ENCODE measurements at regions not wholly inside any gene's neighbourhood (a gene's known extent, or its start where the extent isn't known, plus 50 kb on each side); places are given as distances from the start of the nearest gene placed in this dataset.

GRCh38 chr9:129473523-129474244 lies 147.2 kb downstream of the C9orf50 start:
- DNase-seq (ENCODE audit: low read depth in 2 of 2) = no peak

- DNase-seq (ENCODE audit: low read depth in 2 of 2) = peak in 1 of 2 donors; percentile 55
These were observed 148.2 kb downstream of the C9orf50 start for GRCh38 chr9:129472651-129473102.

DNA sequence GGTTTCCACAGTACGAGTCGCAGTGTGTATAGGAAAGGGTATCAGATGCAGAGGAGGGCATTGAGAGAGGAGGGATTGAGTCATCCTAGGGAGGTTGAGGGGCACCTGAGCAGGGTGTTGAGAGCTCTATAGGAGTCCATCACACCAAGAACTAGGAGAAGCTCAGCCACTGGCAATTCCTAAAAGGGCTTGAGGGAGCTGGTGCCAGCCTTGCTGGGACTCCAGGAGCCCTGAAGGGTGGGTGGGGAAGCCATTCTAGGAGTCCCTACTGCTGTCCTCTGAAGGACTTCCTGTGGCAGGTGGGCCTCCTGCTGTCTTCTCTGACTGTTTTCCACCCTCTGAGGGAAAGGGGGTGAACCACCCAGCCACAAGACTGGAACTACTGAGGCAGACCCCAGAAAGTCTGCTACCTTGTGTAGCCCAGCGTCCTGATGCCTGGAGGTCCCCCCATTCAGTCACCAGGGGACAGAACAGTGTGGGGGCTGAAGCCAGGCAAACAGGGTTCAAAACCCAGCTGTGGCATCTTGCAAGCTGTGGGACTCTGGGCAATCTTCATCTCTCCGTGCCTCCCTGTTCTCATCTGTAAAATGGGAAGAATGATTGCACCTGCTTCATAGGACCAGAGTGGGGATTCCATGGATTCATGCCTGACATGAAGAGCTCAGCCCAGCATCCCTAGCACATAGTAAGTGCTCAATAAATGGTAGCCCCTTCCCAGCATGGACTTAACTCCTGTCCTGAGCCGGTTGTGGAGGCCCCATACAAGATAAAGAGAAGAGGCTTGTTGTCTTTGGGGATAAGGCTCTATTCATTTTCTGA lies 149.5 kb downstream of the C9orf50 start:
- DNase-seq (ENCODE audit: low read depth in 2 of 2) = no peak

GRCh38 chr9:129469988-129470316 lies 150.9 kb downstream of the C9orf50 start:
- no peak for DNase-seq (ENCODE audit: low read depth in 2 of 2)

- DNase-seq (ENCODE audit: low read depth in 2 of 2) = no peak
These were observed 151.5 kb downstream of the C9orf50 start for GRCh38 chr9:129469188-129469987.

- no peak for DNase-seq (ENCODE audit: low read depth in 2 of 2)
These were observed 152.9 kb downstream of the C9orf50 start for GRCh38 chr9:129467739-129468666.

- no peak for DNase-seq (ENCODE audit: low read depth in 2 of 2)
These were observed 153.8 kb downstream of the C9orf50 start for GRCh38 chr9:129467004-129467588.

DNA sequence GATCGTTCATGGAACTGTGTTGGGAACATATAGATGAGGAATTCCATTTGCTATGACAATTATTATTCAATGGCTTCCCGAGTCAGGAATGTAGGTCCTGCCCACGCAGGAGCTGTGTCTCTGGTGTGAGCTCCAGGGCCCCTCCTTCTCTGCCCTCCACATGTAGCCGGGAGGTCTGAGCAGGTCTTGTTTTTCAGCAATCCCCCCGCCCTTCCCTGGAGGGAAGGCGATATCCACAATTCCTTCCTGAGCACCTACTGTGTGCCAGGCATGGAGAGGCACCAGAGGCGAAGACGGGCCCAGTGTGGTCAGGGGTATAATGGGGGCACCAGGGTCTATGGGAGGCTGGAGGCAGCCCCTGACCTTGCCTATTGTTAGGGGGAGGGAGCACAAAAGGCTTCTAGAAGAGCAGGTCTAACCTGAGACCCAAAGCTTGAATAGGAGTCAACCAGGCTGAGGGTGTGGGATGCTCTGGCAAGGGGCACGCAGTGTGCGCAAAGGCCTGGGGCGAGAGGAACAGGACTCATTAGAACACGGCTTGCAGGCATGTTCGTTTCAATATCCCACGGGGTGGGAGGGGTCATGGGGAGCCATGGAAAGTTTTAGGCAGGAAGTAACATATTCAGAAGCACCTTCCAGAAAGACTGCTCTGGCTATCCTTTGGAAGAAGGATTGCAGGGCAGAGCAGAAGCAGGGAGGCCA lies 154.9 kb downstream of the C9orf50 start:
- no peak for DNase-seq (ENCODE audit: low read depth in 2 of 2)

- DNase-seq (ENCODE audit: low read depth in 2 of 2) = no peak
These were observed 155.7 kb downstream of the C9orf50 start for GRCh38 chr9:129464972-129465833.

GRCh38 chr9:129463994-129464393 lies 156.9 kb downstream of the C9orf50 start:
- no peak for DNase-seq (ENCODE audit: low read depth in 2 of 2)

- no peak for DNase-seq (ENCODE audit: low read depth in 2 of 2)
These were observed 157.4 kb downstream of the C9orf50 start for GRCh38 chr9:129463477-129463876.

GRCh38 chr9:129462360-129462759 lies 158.5 kb downstream of the C9orf50 start:
- DNase-seq (ENCODE audit: low read depth in 2 of 2) = no peak

DNA sequence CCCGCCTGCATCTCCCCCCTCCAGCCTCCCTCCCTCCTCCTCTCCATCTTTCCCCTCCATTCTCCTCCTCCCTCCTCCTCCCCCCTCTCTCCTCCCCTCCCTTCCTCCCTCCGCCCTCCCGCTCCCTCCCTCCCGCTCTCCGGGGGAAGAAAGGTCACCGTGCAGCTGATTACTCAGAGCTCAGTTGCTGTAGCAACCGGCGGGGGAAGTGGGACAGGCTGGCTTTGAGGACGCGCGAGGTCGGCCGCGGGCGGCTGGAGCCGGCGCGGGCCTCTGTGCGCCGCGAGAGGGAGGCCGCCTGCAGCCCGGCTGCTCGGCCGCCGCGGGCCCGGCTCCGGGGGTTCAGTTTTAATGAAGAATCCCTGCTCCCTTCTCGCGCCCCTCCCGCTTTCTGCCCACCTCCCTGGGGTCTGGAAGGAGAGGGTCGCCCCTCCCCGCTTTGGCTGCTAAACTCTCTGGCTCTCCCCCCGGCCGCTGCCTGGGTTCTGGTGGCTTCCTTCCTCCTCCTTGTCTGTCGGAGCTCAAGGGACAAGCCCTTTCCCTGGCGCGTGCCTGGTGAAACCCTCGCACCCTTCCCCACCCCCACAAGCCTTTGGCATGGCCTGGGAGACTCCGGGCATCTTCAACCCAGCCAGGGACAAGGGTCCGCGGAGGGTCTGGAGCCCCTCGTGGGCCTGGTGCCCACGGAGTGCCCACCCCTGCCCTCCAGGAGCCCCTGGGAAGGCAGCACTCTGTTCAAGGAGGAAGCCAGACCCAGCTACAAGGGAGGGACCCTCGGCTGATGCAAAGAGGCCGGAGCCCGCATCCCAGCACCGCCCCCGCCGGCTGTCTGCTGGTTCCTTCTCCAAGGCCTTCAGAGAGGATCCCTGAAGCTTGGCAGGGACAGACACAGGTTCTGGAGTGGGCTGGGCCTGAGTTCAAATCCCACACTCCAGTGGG lies 160.3 kb downstream of the C9orf50 start:
- peak; percentile 96 to 98 for DNase-seq (ENCODE audit: low read depth in 2 of 2)

DNA sequence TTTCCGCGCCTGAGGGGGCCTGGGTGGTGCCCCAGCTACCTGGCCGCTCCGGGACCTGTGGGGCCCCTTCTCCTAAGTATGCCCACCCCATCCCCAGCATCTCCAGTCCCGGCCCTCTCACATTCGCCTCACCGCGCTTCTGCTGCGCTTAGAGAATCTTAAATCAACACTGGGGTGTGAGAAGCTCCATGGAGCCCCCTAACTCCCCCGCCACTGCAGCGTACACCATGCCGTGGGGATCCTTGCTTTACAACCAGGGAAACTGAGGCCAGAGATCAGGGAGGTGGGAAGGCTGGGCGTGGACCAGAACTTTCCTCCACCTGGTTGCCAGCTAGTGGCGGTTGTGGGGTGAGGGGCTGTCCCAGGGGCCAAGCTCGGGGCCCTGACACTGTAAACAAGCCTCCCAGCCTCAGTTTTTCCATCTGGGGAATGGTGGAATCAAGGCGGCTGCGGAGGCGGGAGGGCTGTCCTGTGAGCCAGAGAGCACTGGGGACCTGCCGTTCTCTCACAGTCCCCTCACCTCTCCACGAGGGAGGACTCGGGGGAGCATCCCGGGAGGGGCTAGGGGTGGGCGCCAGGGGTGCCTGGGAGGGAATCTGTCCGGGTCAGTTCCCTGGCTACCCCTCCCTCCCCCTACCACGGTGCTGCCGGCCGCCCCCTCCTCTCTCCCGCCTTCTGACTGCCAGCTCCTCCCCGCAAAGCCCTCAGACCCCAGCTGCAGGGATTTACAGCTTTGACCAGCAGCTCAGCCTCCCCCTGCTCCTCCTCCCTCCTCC lies 161.2 kb downstream of the C9orf50 start:
- no peak for DNase-seq (ENCODE audit: low read depth in 2 of 2)

DNA sequence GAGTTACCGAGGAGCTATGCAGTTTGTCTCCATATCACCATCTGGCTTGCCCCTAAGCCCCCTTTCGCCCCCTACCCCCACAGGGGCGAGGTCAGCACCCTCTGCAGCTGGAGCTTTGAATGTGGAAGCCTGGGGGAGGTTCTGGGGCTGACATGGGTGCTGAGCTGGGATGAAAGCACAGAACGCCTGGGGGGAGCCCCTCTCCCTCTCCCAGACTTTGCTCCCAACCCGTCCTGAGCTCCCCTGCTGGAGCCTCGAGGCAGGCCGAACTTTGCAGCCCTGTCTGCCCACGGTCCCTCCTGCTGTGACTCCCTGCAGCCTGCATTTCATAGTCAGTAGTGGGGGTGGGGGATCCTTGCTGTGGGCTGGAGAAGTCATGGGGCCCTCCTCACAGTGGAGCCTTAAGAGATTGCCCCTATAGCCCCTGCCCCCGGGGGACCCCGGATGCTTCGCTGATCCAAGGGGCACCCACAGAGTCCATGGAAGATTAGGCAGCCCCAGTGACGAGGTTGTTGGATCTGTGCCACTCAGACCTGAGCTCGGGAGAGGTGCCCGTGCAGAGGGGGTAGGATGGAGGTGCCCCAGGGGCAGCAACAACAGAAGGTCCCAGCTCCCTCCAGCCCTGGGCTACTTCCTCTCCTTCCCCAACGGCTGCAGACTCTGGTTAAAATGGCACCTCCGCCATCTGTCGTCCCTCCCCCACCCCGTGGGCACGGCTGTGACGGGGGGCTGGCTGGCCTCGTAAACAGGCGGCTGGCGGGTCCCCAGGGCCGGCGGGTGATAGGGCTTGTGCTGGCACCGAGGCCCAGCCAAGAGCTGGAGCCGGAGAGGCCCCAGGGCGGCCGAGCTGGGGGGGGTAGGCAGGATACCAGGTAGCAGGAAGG lies 162.0 kb downstream of the C9orf50 start:
- DNase-seq (ENCODE audit: low read depth in 2 of 2) = no peak

- no peak for DNase-seq (ENCODE audit: low read depth in 2 of 2)
These were observed 162.7 kb downstream of the C9orf50 start for GRCh38 chr9:129458155-129458661.

Data from lung microvascular endothelial cell (primary cell).